ENCODE measurements at regions not wholly inside any gene's neighbourhood (a gene's known extent, or its start where the extent isn't known, plus 50 kb on each side); places are given as distances from the start of the nearest gene placed in this dataset.

GRCh38 chr2:185441486-185442005 lies 297.1 kb upstream of the FSIP2 start:
- Histone ChIP-seq H3K27me3 (replicated peaks; ENCODE audit: insufficient read depth) (no peaks in the 10 kb centered on the region), H3K9me3 (no peaks in the 10 kb centered on the region), H3K4me3 (no peak overlapping the region), H3K4me1 (ENCODE audit: control insufficient read depth in 1 of 2, low read depth in 2 of 2) (no peaks in the 10 kb centered on the region), H3K27ac (no peak overlapping the region), H3K36me3 (no peaks in the 10 kb centered on the region)
- ATAC-seq (ENCODE audit: insufficient number of reproducible peaks, low FRiP score, low read depth): no peak
- DNase-seq (ENCODE audit: low spot score): no peak
- TF ChIP-seq CTCF (IDR thresholded peaks at IDR 0.05): no peak

- no peak for TF ChIP-seq CTCF (IDR thresholded peaks at IDR 0.05)
- Histone ChIP-seq H3K4me3 (no peak overlapping the region), H3K27ac (no peak overlapping the region), H3K27me3 (replicated peaks; ENCODE audit: insufficient read depth) (no peaks in the 10 kb centered on the region), H3K36me3 (no peaks in the 10 kb centered on the region), H3K9me3 (no peaks in the 10 kb centered on the region), H3K4me1 (ENCODE audit: control insufficient read depth in 1 of 2, low read depth in 2 of 2) (no peaks in the 10 kb centered on the region)
- DNase-seq (ENCODE audit: low spot score) (no peak), ATAC-seq (ENCODE audit: insufficient number of reproducible peaks, low FRiP score, low read depth) (peak; percentile 50)
These were observed 282.1 kb upstream of the FSIP2 start for GRCh38 chr2:185456517-185456916.

- no peak for TF ChIP-seq CTCF (IDR thresholded peaks at IDR 0.05)
- ATAC-seq (ENCODE audit: insufficient number of reproducible peaks, low FRiP score, low read depth) (no peak), DNase-seq (ENCODE audit: low spot score) (no peak)
- Histone ChIP-seq H3K36me3 (no peaks in the 10 kb centered on the region), H3K27me3 (replicated peaks; ENCODE audit: insufficient read depth) (no peaks in the 10 kb centered on the region), H3K9me3 (no peaks in the 10 kb centered on the region), H3K4me1 (ENCODE audit: control insufficient read depth in 1 of 2, low read depth in 2 of 2) (no peaks in the 10 kb centered on the region), H3K27ac (no peak overlapping the region), H3K4me3 (no peak overlapping the region)
These were observed 275.1 kb upstream of the FSIP2 start for GRCh38 chr2:185463481-185463880.

GRCh38 chr2:185466915-185467314 lies 271.7 kb upstream of the FSIP2 start:
- H3K27ac ChIP-seq: no peak overlapping the region
- H3K4me3 ChIP-seq: no peak overlapping the region
- no peaks in the 10 kb centered on the region for H3K4me1 ChIP-seq (ENCODE audit: control insufficient read depth in 1 of 2, low read depth in 2 of 2)
- DNase-seq (ENCODE audit: low spot score) (no peak), ATAC-seq (ENCODE audit: insufficient number of reproducible peaks, low FRiP score, low read depth) (no peak)
- no peaks in the 10 kb centered on the region for H3K27me3 ChIP-seq (replicated peaks; ENCODE audit: insufficient read depth)
- H3K36me3 ChIP-seq: no peaks in the 10 kb centered on the region
- TF ChIP-seq CTCF (IDR thresholded peaks at IDR 0.05): no peak
- H3K9me3 ChIP-seq: no peaks in the 10 kb centered on the region

GRCh38 chr2:185471441-185471840 lies 267.2 kb upstream of the FSIP2 start:
- no peak overlapping the region for H3K4me3 ChIP-seq
- H3K9me3 ChIP-seq: no peaks in the 10 kb centered on the region
- DNase-seq (ENCODE audit: low spot score) (no peak), ATAC-seq (ENCODE audit: insufficient number of reproducible peaks, low FRiP score, low read depth) (no peak)
- H3K27me3 ChIP-seq (replicated peaks; ENCODE audit: insufficient read depth): no peaks in the 10 kb centered on the region
- H3K36me3 ChIP-seq: no peaks in the 10 kb centered on the region
- H3K4me1 ChIP-seq (ENCODE audit: control insufficient read depth in 1 of 2, low read depth in 2 of 2): no peaks in the 10 kb centered on the region
- TF ChIP-seq CTCF (IDR thresholded peaks at IDR 0.05): no peak
- H3K27ac ChIP-seq: no peak overlapping the region
